BE2C (cell line): ENCODE measurements at regions not wholly inside any gene's neighbourhood (a gene's known extent, or its start where the extent isn't known, plus 50 kb on each side); places are given as distances from the start of the nearest gene placed in this dataset.

Source experiments
- DNase-seq: peaks from one replicate; pipeline ENCODE4 v3.0.0-alpha.2; 2020
- H3K27me3 ChIP-seq: fragments of 250-450 bp; sonication (Bioruptor Pico); 2 replicates; pipeline ENCODE4 v1.5.1; 2020; ENCODE audit warnings: mild to moderate bottlenecking
- H3K36me3 ChIP-seq: fragments of 250-450 bp; sonication (Bioruptor Pico); 2 replicates; pipeline ENCODE4 v1.5.1; 2020; ENCODE audit warnings: mild to moderate bottlenecking
- H3K4me1 ChIP-seq: fragments of 250-450 bp; sonication (Bioruptor Pico); 2 replicates; pipeline ENCODE4 v1.5.1; 2020
- H3K4me3 ChIP-seq: 2 replicates; pipeline ENCODE4 v1.5.1; 2011; ENCODE audit warnings: low read depth, low read length
- H3K9me3 ChIP-seq: fragments of 250-450 bp; sonication (Bioruptor Pico); 2 replicates; pipeline ENCODE4 v1.5.1; 2020
- TF ChIP-seq, protein P1 (sequence below): IDR thresholded peaks from 2 replicates; pipeline ENCODE4 v1.5.1; 2012; ENCODE audit warnings: mild to moderate bottlenecking, low read depth, low read length

- no peak for DNase-seq
- H3K27me3 ChIP-seq, result no peaks in the 10 kb centered on the region
- H3K9me3 ChIP-seq, result no peaks in the 10 kb centered on the region
- peaks cover 7% of the 10 kb centered on the region; the same call in 1 of the 2 replicates for H3K4me1 ChIP-seq
- H3K36me3 ChIP-seq, result no peaks in the 10 kb centered on the region
- no peak overlapping the region for H3K4me3 ChIP-seq
- TF ChIP-seq, protein P1, sequence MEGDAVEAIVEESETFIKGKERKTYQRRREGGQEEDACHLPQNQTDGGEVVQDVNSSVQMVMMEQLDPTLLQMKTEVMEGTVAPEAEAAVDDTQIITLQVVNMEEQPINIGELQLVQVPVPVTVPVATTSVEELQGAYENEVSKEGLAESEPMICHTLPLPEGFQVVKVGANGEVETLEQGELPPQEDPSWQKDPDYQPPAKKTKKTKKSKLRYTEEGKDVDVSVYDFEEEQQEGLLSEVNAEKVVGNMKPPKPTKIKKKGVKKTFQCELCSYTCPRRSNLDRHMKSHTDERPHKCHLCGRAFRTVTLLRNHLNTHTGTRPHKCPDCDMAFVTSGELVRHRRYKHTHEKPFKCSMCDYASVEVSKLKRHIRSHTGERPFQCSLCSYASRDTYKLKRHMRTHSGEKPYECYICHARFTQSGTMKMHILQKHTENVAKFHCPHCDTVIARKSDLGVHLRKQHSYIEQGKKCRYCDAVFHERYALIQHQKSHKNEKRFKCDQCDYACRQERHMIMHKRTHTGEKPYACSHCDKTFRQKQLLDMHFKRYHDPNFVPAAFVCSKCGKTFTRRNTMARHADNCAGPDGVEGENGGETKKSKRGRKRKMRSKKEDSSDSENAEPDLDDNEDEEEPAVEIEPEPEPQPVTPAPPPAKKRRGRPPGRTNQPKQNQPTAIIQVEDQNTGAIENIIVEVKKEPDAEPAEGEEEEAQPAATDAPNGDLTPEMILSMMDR, result no peak
These were observed 103.5 kb upstream of the YWHAQ start for GRCh38 chr2:9734308-9734707.

GRCh38 chr2:9735335-9735734 lies 104.5 kb upstream of the YWHAQ start:
- TF ChIP-seq, protein P1, result no peak
- H3K36me3 ChIP-seq, result no peaks in the 10 kb centered on the region
- H3K9me3 ChIP-seq, result no peaks in the 10 kb centered on the region
- H3K27me3 ChIP-seq, result no peaks in the 10 kb centered on the region
- H3K4me1 ChIP-seq, result peaks cover 7% of the 10 kb centered on the region
- H3K4me3 ChIP-seq, result no peak overlapping the region
- DNase-seq, result no peak

DNA sequence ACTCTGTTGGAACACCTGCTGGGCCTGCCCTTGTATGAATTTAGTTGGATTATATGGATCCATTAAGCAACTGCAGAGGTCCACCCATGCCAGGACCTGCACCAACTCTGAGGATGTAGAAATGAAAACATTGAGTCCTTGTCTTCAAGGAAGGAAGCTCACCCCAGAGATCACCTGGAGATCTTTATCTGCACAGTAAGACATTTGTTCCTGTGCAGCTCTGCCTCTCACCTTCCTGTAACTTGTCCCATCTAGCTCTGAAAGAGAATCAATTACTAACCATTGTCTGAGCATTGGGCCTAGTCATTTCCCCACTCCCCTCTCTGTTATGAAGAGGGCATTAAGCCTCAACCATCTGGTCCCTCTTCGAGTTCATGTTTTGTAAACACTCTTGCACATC lies 105.2 kb upstream of the YWHAQ start:
- Histone ChIP-seq H3K27me3 (no peaks in the 10 kb centered on the region), H3K9me3 (no peaks in the 10 kb centered on the region), H3K4me1 (peaks cover 7% of the 10 kb centered on the region), H3K36me3 (no peaks in the 10 kb centered on the region), H3K4me3 (no peak overlapping the region)
- no peak for DNase-seq
- TF ChIP-seq, protein P1, result no peak

DNA sequence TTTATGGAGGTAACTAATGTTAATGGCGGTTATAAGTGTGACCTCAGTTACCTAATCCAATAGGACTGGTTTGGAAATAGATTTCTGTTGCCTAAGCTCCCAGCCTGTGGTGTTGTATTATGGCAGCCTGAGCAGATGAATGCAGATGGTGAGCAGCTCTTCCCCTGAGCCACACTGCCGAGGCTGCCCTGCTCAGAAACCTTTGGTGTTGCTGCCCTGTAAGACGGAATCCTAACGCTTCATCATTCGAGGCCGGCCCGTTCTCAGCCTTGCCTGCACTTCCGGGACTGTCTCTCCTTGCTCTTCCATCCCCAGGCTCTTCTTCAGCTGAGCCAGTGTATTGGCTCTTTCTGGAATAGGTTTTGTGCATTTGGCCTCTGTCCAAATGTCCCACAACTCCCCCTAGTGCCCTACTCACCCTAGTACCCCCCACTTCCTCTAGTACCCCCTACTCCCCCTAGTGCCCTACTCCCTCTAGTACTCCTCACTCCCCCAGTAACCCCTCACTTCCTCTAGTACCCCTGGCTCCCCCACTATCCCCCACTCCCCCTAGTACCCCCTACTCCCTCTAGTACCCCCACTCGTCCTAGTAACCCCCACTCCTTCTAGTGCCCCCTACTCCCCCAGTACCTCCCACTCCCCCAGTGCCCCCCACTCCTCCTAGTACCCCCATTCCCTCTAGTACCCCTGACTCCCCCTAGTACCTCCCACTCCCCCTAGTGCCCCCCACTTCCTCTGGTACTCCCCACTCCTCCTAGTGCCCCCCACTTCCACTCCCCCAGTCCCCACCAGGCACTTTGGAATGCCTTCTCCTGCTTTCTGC lies 106.0 kb upstream of the TAF1B start:
- TF ChIP-seq, protein P1, result 0 out of 2 replicates have a peak, but pooled peaks have one; percentile 13
- Histone ChIP-seq H3K4me3 (no peak overlapping the region), H3K36me3 (no peaks in the 10 kb centered on the region), H3K4me1 (peaks cover 7% of the 10 kb centered on the region), H3K9me3 (no peaks in the 10 kb centered on the region), H3K27me3 (no peaks in the 10 kb centered on the region)
- no peak for DNase-seq

- no peak for DNase-seq
These were observed 105.2 kb upstream of the TAF1B start for GRCh38 chr2:9738062-9738461.

More at GRCh38 chr2:9738062-9738461, 105.2 kb upstream of the TAF1B start:
- H3K4me3 ChIP-seq, result no peak overlapping the region
- H3K4me1 ChIP-seq, result peaks cover 7% of the 10 kb centered on the region
- H3K36me3 ChIP-seq, result no peaks in the 10 kb centered on the region
- TF ChIP-seq, protein P1, result no peak
- no peaks in the 10 kb centered on the region for H3K27me3 ChIP-seq
- H3K9me3 ChIP-seq, result no peaks in the 10 kb centered on the region
